Frontal cortex (tissue), 3 donors: ENCODE measurements at regions not wholly inside any gene's neighbourhood (a gene's known extent, or its start where the extent isn't known, plus 50 kb on each side); places are given as distances from the start of the nearest gene placed in this dataset.
"Not testable (repeated sequence)": the region's sequence is repeated elsewhere in the genome, so short reads cannot be mapped to it uniquely, and the experiment has no call there.

Experiments
- DNase-seq, 2 donors: peaks; one replicate each; pipeline ENCODE4 v3.0.0; 2012; ENCODE audit warnings: low spot score in 2 of 2
- FAIRE-seq: peaks from 2 replicates; lab custom pipeline; 2012; peaks lifted over from hg19 to GRCh38; lab: Jason Lieb, UNC
- donor health status: control.
- donor health status: control.
- donor health status: control.

DNA sequence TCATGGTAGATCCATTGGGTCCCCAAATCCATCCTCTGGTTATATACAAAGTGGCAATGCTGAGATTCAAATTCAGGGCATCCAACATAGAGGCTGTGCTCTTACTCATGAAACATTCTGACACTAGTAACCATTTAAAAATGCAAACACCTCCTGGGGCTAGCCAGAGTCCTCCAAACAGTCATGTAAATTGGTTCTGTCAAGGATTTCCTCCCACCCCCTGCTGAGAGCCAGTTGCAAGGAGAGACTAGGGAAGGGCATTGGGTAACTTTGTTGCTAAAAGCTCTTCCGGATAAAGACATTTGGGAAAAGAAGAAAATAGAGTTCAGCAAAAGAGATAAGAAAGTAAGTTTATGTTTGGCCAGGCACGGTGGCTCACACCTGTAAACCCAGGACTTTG, 58.3 kb downstream of the ART5 start:
- not testable (repeated sequence) for FAIRE-seq, DNase-seq

DNA sequence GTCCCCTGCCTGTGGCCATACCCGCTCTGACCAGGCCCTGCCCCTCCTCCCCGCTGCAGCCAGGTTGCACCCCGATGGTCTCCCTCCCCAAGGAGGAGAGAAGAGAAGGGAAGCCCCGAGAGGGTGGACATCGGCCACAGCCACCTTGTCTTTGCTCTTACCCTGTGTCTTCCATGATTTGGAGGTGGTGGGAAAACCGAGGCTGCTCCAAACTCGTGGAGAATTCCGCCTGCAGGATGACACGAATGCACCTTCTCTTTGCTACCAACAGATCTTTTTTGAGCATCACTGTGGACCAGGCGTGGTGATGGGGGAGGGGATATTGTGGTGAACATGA, 60.4 kb downstream of the ART5 start:
- FAIRE-seq: not testable (repeated sequence)
- DNase-seq: peak in 1 of 2 donors; percentile 12

DNA sequence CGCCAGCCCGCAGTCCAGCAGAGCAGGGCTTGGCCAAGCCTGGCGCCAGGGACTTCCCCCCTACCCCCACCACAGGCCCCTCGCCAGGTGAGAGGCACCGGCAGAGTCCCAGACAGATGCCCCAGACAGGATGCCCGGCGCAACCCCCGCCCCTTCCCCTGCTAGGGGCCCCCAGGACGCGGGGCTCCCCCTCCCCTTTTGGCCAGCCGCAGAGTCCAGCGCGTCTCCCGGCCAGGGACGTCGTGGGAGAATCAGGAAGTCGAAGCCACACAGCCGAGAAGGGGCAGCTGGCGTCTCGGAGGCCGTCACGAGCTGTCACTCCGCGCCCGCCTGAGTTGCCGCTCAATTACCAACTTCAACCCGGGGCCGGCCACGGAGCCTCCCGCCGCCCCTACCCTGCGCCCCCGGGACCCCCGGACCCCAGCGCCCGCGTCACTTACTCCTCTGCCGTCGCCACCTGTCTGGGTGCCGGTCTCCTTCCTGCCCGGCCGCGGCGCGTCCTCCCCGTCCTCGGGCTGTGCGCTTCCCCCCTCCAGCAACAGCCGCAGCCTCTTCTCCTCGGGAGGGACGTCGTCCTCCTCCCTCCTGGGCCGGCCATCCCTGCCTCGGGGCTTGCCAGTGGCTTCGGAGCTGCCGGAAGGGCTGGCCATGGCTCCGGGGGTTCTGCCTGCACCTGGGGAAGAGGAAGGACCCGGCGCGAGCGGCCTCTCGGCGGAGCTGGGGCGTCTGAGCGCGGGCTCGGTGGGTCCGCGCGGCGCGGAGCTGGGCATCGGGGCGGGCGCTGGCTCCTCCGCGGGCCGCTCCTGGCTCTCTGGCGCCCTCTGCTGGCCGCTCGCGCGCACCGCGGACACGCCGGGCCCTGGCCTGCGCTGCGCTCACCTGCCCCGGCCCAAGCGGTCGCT, 61.1 kb downstream of the ART5 start:
- peak in 1 of 2 donors; percentile 19 for DNase-seq
- FAIRE-seq: not testable (repeated sequence)

DNA sequence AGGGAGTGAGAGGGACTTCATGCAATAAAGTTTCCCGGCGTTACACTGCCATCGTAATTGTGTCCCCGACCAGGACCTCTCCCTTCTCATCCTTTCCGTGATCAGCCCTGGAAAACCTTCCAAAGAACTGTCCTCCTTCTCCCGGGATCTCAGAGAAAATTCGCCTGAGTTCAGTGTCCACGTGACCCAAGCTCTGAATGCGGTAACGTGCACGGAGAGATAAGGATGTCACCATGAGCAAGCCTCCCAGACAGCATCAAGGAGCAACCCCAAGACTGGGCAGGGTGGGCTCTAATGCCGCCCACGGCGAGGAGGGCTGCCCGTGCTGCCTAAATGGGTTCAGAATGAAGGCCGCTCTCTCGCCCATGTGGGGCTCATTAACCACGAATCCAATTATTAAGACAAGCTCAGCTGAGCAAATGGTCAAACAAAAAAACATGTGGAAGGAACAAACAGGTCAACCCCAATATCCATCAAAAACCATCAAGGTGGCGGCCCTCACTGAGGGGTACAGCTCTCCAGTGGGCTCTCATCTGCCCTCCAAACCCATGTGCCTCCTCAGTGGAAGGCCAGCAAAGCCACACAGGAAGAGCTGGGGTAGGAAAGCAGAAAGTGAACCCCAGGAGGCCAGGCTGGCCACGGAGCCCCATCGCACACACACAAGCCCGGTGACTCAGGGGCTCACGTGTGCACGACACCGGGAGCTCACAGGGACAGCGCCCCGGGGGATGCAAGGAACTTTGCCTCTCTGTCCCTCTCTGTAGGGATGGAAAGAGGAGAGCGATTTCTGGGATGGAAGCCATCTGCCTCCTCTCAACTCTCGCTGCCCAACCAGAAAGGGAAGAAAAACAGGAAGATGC, 62.0 kb downstream of the ART5 start:
- DNase-seq, FAIRE-seq: not testable (repeated sequence)

DNA sequence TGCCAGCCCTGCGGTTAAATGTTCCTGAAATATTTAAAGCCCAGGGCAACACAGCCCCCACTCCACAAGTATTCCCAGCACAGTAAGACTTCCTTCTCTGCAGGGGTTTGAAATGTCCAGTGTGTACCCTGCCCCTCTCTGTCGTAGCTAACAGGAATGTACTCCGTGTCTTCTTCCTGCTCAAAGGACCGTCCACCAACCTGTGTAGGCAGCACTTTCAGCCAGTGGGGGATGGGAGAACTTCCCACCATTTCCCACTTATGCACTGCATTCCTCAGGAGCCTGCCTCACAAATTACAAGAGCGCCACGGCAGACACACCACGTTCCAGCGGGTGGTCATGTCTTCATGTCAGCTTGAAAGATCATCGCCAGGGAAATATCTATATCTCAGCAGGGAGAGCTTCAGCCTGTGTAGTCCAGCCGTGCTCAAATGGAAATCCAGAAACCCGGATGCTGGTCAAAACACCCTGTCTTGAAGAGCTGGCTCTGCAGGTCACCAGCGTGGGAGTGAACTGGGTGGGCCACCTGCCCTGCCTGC, 65.7 kb downstream of the ART5 start:
- DNase-seq, FAIRE-seq: not testable (repeated sequence)

DNA sequence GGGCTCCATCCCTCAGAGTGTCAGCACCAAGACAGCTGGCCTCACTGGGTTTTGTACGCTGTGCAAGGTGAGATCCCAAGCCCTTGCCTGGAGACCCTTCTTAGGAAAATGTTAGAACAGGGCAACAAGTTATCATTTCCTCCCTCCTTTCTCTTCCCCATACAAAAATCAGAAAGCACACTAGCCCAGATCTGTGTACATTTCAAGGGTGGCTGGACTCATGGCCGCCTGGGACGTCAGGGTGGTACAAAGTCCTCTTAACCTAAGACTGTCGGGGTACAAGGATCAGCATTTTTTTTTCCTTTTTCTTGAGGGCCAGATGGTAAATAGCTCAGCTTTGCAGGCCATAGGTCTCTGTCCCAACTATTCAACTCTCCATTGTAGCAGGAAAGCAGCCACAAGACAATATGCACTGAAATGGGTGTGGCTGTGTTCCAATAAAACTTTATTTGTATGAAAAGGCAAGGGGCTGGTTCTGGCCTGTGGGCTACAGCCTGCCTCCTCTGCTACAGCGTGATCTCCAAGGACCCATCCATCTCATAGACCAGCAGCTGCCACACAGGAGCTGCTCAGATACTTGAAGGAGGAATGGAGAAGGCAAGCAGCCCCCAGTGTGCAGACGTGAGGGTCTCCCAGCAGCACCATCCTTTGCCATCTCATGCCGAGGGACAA, 68.7 kb downstream of the ART5 start:
- FAIRE-seq: not testable (repeated sequence)

DNA sequence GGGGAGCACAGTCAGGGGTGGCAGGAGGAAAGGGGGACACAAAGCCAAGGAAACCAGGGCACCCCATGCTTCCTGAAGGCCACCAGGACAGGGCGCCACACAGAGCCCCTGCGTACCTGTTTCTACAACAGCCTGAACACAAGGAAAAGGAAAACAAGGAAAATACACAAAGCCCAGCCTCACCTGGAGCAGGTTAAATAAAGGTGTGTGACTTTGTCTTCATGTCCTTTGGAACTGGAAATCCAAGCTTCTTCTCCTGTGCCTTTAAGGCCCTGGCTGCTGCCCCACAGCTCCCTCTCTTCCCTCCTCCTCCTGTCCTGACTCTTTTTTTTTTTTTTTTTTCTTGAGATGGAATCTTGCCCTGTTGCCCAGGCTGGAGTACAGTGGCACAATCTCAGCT, 70.0 kb downstream of the ART5 start:
- DNase-seq: not testable (repeated sequence)

More for the DNA sequence above, 68.7 kb downstream of the ART5 start:
- not testable (repeated sequence) for DNase-seq

DNA sequence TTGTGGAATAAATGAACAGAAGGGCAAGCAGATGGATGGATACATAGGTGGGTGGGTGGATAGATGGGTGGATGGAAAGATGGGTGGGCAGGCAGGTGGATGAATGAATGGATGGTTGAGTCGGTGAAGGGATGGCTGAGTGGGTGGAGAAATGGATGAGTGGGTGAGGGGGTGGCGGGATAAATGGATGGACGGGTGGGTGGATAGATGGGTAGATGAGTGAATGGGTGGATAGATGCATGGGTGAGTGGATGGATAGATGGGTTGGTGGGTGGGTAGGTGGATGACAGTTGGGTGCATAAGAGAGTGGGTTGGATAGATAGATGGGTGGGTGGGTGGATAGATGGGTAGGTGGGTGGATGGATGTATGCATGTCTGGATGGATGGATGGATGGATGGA, 76.0 kb downstream of the ART5 start:
- FAIRE-seq, DNase-seq: not testable (repeated sequence)

More for the DNA sequence above, 70.0 kb downstream of the ART5 start:
- not testable (repeated sequence) for FAIRE-seq

DNA sequence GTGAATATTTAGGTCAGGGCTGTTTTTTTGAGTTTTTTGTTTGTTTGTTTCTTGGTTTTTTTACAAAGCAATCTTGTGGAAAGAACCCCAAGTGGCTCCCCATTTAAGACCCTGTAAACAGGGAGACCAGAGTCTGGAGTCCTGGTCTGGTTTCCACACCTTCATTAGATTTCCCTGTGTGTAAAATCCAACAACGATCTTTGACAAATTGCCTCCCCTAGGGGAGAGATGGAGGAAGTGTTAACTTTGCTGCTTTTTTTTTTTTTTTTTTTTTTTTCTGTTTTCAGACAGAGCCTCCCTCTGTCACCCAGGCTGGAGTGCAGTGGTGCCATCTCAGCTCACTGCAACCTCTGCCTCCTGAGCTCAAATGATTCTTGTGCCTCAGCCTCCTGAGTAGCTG, 77.4 kb downstream of the ART5 start:
- not testable (repeated sequence) for DNase-seq, FAIRE-seq

DNA sequence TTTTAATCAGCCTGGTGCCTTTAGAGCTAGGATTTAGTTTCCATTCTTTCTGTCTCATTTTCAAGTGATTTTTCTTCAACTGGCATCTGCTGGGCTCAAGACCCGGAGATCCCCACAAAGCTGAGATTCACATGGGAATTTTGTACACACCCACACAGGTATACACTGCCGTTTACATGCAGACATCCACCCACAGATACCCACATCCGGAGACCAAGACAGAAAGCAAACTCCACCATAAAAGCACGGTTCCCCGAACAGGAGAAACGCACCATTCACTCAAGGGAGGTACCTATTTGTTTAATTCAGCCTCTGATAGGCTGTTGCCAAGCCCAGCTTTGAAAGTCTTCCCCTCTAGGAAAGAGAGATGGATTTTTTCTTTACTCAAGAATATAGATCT, 87.2 kb downstream of the ART5 start:
- not testable (repeated sequence) for DNase-seq, FAIRE-seq

DNA sequence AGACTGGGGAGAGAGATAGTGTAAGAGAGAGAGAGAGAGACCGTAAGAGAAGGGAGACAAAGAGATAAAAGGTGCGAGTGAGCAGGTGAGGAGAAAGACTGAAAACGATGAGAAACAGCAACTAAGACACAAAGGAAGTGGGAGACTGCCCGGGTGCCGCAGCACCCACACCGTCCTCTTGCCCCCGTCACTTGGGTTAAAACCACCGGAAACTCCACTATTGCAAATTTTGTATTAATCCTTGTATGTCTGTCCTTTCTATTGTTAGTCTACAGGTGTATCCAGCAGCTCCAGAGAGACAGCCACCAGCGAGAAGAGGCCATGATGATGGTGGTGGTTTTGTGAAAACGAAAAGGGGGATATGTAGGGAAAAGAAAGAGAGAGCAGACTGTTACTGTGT, 96.8 kb downstream of the ART5 start:
- not testable (repeated sequence) for DNase-seq, FAIRE-seq

DNA sequence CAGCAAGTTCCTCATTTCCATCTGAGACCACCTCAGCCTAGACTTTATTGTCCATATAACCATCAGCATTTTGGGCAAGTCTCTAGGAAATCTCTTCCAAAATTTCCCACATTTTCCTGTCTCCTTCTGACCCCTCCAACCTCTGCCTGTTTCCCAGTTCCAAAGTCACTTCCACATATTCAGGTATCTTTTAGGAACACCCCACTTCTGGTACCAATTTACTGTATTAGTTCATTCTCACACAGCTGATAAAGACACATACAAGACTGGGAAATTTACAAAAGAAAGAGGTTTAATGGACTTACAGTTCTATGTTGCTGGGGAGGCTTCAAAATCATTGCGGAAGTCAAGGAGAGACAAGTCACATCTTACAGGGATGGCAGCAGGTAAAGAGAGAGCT, 103.6 kb downstream of the ART5 start:
- not testable (repeated sequence) for DNase-seq, FAIRE-seq

DNA sequence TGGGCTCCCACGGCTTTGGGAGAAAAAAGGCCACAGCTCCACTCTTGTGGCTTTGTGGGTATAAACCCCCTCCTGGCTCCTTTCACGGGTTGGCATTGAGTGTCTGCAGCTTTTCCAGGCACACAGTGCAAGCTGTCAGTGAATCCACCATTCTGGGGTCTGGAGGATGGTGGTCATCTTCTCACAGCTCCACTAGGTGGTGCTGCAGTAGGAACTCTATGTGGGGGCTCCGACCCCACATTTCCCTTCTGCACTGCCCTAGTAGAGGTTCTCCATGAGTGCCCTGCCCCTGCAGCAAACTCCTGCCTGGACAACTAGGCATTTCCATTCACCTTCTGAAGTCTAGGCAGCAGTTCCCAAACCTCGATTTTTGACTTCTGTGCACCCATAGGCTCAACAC, 104.5 kb downstream of the ART5 start:
- not testable (repeated sequence) for FAIRE-seq, DNase-seq

DNA sequence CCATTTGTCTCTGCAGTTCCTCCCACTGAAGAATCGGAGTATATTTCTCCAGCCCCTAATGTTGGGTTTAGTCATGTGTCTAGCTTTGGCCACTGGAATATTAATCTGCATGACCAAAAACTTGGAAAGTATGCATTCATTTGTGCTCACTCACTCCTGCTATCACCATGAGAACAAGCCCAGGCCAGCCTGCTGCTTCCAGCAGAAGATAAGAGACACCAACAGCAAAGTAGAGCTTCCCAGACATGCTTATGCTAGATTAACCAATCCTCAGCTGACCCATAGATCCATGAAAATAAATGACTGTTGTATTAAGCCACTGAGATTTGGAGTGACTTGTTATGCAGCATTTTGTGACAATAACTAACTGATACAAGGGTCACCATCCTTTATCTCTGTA, 108.8 kb downstream of the ART5 start:
- not testable (repeated sequence) for DNase-seq, FAIRE-seq

DNA sequence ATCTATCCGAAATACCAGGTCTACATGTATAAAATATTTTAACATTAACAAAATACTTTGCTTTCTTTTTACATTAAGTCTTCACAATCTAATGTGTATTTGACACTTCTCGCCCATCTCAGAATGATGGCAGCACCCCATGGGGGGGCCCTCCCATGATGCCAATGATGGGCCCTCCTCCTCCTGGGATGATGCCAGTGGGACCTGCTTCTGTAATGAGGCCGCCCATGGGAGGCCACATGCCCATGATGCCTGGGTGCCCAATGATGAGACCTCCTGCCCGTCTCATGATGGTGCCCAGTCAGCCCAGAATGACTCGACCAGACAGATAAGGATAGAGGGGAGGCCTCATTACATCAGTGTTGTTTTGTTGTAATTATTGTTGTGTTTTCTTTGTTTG, 110.5 kb downstream of the ART5 start:
- not testable (repeated sequence) for FAIRE-seq, DNase-seq

DNA sequence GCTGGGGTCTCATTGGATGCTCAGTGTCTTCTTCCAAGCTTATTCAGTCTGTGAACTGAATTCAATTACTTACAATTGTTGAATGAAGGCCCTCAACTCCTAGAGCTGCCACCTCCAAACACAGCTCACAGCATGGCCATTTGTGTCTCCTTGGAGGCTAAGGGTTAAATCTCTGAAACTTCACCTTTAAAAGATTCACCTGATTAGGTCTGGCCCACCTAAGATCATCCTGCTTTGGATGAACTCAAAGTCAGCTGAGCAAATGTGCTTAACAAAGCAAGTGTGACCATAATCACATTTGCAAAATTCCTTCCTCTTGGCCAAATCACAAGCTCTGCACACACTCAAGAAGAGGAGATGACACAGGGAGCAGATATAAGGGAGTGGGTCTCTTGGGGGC, 118.2 kb downstream of the ART5 start:
- not testable (repeated sequence) for DNase-seq, FAIRE-seq

DNA sequence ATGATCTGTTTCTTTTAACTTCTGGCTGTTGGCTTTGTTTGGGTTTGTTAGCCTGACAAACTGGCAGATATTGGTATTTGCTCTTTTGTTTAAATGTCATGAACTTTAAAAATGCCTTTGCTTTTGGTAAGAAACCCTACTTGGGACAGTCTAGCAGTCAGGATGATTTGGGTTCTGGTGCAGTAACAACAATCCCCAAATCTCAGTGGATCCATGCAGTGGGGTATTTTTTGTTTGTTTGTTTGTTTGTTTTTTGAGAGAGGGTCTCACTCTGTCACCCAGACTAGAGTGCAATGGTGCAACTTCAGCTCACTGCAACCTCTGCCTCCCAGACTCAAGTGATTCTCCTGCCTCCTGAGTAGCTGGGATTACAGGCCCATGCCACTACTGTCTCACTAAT, 120.9 kb downstream of the ART5 start:
- DNase-seq, FAIRE-seq: not testable (repeated sequence)

DNA sequence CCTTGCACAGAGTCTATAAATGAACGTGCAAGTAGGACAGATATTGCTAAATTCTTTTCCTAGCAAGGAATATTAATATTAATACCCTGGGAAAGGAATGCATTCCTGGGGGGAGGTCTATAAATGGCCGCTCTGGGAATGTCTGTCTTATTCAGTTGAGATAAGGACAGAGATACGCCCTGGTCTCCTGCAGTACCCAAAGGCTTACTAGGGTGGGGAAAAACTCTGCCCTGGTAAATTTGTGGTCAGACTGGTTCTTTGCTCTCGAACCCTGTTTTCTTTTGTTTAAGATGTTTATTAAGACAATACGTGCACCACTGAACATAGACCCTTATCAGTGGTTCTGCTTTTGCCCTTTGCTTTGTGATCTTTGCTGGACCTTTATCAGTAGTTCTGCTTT, 122.0 kb downstream of the ART5 start:
- not testable (repeated sequence) for FAIRE-seq, DNase-seq

DNA sequence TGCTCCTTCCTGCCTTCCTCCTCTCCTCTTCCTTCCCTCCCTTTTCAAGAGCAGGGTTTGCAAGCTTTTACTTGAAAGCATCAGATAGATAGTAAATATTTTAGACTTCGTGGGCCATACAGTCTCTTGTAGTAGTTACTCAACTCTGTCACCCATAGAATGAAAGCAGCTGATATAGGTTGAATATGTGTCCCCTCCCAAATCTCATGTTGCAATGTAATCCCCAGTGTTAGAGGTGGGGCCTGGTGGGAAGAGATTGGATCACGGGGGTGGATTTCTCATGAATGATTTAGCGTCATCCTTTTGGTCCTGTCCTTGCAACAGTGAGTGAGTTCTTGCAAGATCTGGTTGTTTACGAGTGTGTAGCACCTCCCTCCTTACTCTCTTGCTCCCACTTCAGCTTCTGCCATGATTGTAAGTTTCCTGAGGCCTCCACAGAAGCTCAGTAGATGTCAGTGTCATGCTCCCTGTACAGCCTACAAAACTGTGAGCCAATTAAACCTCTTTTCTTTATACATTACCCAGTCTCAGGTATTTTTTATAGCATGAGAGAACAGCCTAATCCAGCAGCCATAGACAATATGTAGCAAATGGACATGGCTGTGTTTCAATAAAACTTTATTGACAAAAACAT, 124.7 kb downstream of the ART5 start:
- FAIRE-seq: not testable (repeated sequence)

More for the DNA sequence above, 124.7 kb downstream of the ART5 start:
- DNase-seq: not testable (repeated sequence)
